ENCODE measurements at regions not wholly inside any gene's neighbourhood (a gene's known extent, or its start where the extent isn't known, plus 50 kb on each side); places are given as distances from the start of the nearest gene placed in this dataset.

- TF ChIP-seq CTCF (IDR thresholded peaks at IDR 0.05) (no peak), POLR2A (IDR thresholded peaks at IDR 0.05) (no peak)
Observed at GRCh38 chr3:11735638-11736037, 91.9 kb upstream of the VGLL4 start.

Measured in body of pancreas (tissue), 4 donors.